PFSK-1 (cell line): ENCODE measurements at regions not wholly inside any gene's neighbourhood (a gene's known extent, or its start where the extent isn't known, plus 50 kb on each side); places are given as distances from the start of the nearest gene placed in this dataset.

Experiments used
- FOXP2 ChIP-seq: optimal IDR thresholded peaks from 2 replicates; pipeline ENCODE3; 2011; ENCODE audit warnings: borderline replicate concordance, control low read depth, inconsistent platforms; ENCODE audit not compliant: insufficient read depth; ENCODE audit errors: extremely low read length, extremely low read depth
- POLR2AphosphoS5 ChIP-seq: IDR thresholded peaks from 2 replicates; pipeline ENCODE4 v1.6.1; 2012; ENCODE audit warnings: low read depth, mild to moderate bottlenecking, control low read depth, low read length, moderate library complexity
- SIN3A ChIP-seq: IDR thresholded peaks from 2 replicates; pipeline ENCODE4 v1.6.1; 2012; ENCODE audit warnings: mild to moderate bottlenecking, low read length, moderate library complexity, borderline replicate concordance; ENCODE audit not compliant: insufficient read depth
- TAF1 ChIP-seq: IDR thresholded peaks from 2 replicates; pipeline ENCODE4 v1.6.1; 2012; ENCODE audit warnings: low read length, control low read depth, borderline replicate concordance; ENCODE audit not compliant: insufficient read depth
- TF ChIP-seq, protein P1 (sequence below), 2 experiments: IDR thresholded peaks; 2 replicates each; pipeline versions ENCODE4 v1.6.1 to v1.8.0; 2011 to 2012; ENCODE audit warnings: low read depth in 2 of 2, low read length in 2 of 2, control low read depth in 1 of 2, inconsistent platforms in 1 of 2, mild to moderate bottlenecking in 1 of 2, moderate library complexity in 1 of 2; ENCODE audit not compliant: insufficient read depth in 1 of 2

DNA sequence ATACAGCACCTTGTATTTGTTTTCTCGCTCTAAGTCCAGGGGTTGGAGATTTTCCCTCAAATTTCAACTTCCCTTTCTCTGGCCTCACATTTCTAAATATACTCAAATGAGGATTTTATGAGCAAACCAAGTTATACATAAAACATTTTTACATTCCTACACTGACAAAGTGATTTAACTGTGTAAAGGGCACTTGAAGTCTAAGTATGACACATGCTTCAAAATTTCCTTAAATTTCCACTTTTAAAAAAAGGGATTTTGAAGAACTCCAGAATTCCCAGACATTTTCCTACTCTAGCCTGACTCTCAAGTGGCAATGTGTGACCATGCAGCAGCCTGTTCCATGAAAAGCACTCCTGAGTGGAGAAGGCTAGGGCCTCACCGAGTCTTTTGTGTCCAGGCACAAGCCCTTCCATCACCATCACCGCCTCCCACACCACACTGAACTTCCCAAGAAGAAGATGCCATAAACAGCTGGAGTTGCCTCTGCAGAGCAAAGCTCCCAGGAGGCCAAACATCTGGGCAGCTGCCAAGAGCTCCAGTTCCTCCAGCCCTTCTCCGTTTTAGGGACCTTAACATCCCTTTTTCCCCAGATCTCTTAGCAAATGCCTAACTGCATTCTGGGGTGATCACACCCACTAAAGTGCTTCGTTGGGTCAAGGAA is 68.9 kb downstream of the NCR2 start:
- TF ChIP-seq TAF1 (no peak), FOXP2 (no peak), POLR2AphosphoS5 (no peak), SIN3A (no peak)
- TF ChIP-seq, protein P1, sequence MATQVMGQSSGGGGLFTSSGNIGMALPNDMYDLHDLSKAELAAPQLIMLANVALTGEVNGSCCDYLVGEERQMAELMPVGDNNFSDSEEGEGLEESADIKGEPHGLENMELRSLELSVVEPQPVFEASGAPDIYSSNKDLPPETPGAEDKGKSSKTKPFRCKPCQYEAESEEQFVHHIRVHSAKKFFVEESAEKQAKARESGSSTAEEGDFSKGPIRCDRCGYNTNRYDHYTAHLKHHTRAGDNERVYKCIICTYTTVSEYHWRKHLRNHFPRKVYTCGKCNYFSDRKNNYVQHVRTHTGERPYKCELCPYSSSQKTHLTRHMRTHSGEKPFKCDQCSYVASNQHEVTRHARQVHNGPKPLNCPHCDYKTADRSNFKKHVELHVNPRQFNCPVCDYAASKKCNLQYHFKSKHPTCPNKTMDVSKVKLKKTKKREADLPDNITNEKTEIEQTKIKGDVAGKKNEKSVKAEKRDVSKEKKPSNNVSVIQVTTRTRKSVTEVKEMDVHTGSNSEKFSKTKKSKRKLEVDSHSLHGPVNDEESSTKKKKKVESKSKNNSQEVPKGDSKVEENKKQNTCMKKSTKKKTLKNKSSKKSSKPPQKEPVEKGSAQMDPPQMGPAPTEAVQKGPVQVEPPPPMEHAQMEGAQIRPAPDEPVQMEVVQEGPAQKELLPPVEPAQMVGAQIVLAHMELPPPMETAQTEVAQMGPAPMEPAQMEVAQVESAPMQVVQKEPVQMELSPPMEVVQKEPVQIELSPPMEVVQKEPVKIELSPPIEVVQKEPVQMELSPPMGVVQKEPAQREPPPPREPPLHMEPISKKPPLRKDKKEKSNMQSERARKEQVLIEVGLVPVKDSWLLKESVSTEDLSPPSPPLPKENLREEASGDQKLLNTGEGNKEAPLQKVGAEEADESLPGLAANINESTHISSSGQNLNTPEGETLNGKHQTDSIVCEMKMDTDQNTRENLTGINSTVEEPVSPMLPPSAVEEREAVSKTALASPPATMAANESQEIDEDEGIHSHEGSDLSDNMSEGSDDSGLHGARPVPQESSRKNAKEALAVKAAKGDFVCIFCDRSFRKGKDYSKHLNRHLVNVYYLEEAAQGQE (IDR thresholded peaks at IDR 0.05; ENCODE audit: insufficient read depth in 1 of 2, low read depth in 2 of 2, low read length in 2 of 2): no peak

DNA sequence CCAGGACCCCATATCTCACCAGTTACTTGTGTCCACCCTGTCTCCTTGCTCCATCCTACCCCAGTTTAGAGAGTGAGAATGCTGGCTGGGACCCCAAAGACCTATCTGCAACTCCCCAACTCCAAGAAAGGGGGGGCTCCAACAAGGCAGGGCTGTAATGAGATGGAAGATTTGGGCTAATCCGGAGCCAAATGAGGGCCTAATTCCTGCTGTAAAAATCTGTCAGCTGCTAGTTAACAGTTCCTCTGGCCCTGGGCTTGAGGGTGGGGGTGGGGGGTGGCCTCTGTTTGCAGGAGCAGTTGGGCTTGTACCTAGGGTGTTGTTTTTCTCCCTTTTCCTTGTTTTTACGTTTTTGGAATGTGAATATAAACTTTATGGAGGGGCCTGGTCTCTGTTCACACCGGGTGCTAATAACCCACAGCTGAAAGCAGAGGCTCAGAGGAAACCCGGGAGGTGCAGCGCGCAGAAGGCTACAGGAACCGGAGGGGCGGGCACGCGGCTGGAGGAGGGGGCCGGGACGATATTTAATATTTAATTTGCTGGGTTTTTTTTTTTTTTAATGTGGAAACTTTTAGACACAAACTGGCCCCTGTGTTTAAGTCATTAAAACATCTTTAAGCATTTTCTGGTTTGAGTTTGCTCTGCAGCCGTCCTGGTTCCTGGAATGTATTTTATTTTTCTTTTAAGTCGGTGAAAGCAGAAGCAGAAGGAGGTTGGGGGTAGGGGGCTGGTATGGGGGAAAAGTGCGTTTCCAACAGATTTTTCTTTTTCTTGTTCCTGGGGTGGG is 70.7 kb downstream of the NCR2 start:
- TF ChIP-seq FOXP2 (no peak), POLR2AphosphoS5 (no peak), SIN3A (no peak), TAF1 (no peak)
- TF ChIP-seq, protein P1 (IDR thresholded peaks at IDR 0.05; ENCODE audit: insufficient read depth in 1 of 2, low read depth in 2 of 2, low read length in 2 of 2): no peak

DNA sequence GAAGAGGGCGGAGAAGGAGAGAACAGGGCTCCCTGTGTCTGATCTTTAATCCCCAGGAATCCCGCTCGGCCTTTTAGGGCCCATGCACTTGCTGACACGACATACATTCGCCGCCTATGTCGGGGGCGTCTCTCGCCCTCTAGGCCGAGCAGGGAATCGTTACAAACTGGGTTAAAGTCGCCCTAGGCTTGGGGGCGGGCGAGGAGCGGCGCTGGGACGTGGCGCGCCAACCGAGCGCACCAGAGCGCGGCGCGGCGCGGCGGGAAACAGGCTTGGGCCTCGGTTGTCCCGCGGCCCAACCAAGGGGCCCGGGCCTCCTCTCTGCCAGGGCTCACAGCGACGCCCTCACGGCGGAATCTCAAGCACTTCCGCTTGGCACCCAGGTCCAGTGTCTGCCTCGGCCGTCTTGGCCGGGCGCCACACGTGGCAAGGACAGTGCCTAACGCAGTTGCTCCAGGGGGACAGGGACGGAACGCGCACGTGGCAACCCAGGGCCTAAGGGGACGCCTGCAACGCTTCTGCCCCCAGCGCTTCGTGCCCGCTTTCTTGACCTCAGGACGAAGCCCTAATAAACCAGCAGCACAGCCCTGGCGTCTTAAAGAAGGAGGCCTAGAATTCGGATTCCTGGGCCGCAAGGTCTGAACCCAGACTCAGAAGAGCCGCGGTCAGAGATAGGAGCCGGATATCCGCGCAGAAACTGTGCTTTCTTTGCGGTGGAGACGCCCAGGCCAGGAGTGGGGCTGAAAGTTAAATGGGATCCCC is 71.5 kb downstream of the NCR2 start:
- no peak for TF ChIP-seq TAF1
- TF ChIP-seq SIN3A: no peak

DNA sequence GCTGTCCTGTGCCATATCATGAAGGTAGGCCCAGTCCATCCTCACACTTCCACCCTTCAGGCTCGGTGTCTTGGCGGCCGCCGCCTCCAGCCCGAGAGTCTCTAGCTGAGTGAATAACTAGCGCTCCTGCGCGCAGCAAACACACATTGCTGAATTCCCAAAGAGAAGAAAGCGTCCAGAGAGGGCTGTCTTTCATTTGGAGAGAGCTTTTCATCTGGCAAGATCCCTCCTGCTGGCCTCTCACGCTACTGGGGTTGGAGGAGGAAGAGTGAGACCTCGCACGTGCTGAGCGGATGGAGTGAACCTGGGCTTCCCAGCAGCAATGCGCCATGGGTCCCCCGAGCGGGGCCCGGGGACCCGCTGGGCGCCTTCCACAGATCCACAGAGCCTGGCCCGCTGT is 73.2 kb downstream of the NCR2 start:
- TF ChIP-seq TAF1: no peak
- no peak for TF ChIP-seq FOXP2
- no peak for TF ChIP-seq SIN3A
- TF ChIP-seq, protein P1 (IDR thresholded peaks at IDR 0.05; ENCODE audit: insufficient read depth in 1 of 2, low read depth in 2 of 2, low read length in 2 of 2): no peak
- no peak for TF ChIP-seq POLR2AphosphoS5

DNA sequence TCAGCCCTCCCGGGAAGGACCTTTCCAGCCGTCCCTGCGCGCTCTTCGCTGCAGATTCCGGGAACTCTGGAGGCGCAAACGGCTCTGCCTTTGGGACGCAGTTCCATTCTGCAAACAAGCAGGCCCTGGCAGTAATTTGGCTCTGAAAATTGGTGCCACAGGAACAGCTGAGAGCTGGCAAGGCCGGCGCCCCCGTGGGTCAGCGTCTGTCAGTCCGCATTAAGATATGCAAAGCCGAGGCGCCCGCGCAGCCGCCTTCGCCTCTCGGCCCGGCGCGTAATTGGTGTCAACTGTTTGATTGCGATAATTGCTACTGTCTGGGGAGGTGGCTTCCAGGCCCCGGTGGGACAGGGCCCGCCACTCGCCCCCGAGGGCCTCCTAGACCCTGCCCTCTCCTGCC is 73.6 kb downstream of the NCR2 start:
- TF ChIP-seq, protein P1 (IDR thresholded peaks at IDR 0.05; ENCODE audit: insufficient read depth in 1 of 2, low read depth in 2 of 2, low read length in 2 of 2): no peak
- no peak for TF ChIP-seq POLR2AphosphoS5
- TF ChIP-seq SIN3A: no peak
- TF ChIP-seq FOXP2: no peak
- TF ChIP-seq TAF1: no peak
